ENCODE measurements at regions not wholly inside any gene's neighbourhood (a gene's known extent, or its start where the extent isn't known, plus 50 kb on each side); places are given as distances from the start of the nearest gene placed in this dataset.

- TF ChIP-seq CTCF (IDR thresholded peaks at IDR 0.05; ENCODE audit: low read depth, low read length, poor library complexity, severe bottlenecking) (no peak), EZH2phosphoT487 (IDR thresholded peaks at IDR 0.05; ENCODE audit: borderline replicate concordance, low read length) (no peak)
Observed at GRCh38 chr14:44657696-44658388, 150.8 kb upstream of the FSCB start.

All from DOHH2 (cell line).